Tibial nerve (tissue), 4 donors: ENCODE measurements at regions not wholly inside any gene's neighbourhood (a gene's known extent, or its start where the extent isn't known, plus 50 kb on each side); places are given as distances from the start of the nearest gene placed in this dataset.

Experiments used
- EP300 ChIP-seq, 2 donors: sonication (generic); formaldehyde crosslinking; IDR thresholded peaks; one replicate each; pipeline ENCODE4 v1.6.1; 2017; ENCODE audit warnings: antibody characterized with exemption in 2 of 2, mild to moderate bottlenecking in 1 of 2
- POLR2A ChIP-seq, 2 donors: fragments of 450-650 bp; IDR thresholded peaks; one replicate each; pipeline ENCODE4 v1.6.1; 2017; ENCODE audit warnings: antibody characterized with exemption in 2 of 2, mild to moderate bottlenecking in 2 of 2, moderate library complexity in 2 of 2
- TF ChIP-seq, protein P1 (sequence below), 5 experiments: fragments of 200-600 bp in 3 of 5; fragments of 450-650 bp in 2 of 5; sonication (generic) in 3 of 5; IDR thresholded peaks; one replicate each; pipeline ENCODE4 v1.5.1; 2016 to 2019; ENCODE audit warnings: antibody characterized with exemption in 5 of 5, mild to moderate bottlenecking in 3 of 5, moderate library complexity in 2 of 5

DNA sequence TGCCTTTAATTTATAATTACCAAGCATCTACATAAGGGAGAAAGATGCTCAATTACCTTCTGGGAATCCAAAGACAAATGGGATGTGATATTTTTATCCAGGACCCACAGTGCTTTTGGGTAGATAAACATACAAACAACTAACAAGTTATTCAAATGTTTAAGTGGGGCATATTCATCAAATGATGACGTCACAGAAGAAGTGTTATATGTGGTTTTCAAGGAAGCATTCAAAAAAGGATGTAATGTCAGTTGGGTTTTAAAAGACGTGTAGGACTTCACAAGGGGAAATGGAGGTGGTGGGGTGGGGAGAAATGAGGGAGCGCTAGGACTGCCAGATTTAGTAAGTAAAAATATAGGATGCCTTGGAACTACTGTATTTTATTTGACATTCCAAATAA lies 915.9 kb downstream of the KCNA4 start:
- TF ChIP-seq, protein P1, sequence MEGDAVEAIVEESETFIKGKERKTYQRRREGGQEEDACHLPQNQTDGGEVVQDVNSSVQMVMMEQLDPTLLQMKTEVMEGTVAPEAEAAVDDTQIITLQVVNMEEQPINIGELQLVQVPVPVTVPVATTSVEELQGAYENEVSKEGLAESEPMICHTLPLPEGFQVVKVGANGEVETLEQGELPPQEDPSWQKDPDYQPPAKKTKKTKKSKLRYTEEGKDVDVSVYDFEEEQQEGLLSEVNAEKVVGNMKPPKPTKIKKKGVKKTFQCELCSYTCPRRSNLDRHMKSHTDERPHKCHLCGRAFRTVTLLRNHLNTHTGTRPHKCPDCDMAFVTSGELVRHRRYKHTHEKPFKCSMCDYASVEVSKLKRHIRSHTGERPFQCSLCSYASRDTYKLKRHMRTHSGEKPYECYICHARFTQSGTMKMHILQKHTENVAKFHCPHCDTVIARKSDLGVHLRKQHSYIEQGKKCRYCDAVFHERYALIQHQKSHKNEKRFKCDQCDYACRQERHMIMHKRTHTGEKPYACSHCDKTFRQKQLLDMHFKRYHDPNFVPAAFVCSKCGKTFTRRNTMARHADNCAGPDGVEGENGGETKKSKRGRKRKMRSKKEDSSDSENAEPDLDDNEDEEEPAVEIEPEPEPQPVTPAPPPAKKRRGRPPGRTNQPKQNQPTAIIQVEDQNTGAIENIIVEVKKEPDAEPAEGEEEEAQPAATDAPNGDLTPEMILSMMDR (IDR thresholded peaks at IDR 0.05) = no peak
- TF ChIP-seq POLR2A (IDR thresholded peaks at IDR 0.05) = no peak
- TF ChIP-seq EP300 (IDR thresholded peaks at IDR 0.05) = no peak
